Stomach (tissue), 4 donors: ENCODE measurements at regions not wholly inside any gene's neighbourhood (a gene's known extent, or its start where the extent isn't known, plus 50 kb on each side); places are given as distances from the start of the nearest gene placed in this dataset.

Experiments used
- POLR2A ChIP-seq, 4 donors: fragments of 450-650 bp; IDR thresholded peaks; one replicate each; pipeline ENCODE4 v1.6.1; 2016; ENCODE audit warnings: antibody characterized with exemption in 4 of 4, control low read depth in 2 of 4, mild to moderate bottlenecking in 1 of 4, moderate library complexity in 1 of 4
- POLR2AphosphoS5 ChIP-seq, 3 donors: sonication (generic); formaldehyde crosslinking; IDR thresholded peaks; one replicate each; pipeline ENCODE4 v1.6.1; 2016; ENCODE audit warnings: antibody characterized with exemption in 3 of 3
- TF ChIP-seq, protein P1 (sequence below), 7 experiments: fragments of 450-650 bp in 4 of 7; fragments of 200-600 bp in 3 of 7; sonication (generic) in 3 of 7; IDR thresholded peaks; one replicate each; pipeline ENCODE4 v1.5.1; 2016 to 2019; ENCODE audit warnings: antibody characterized with exemption in 7 of 7, control low read depth in 2 of 7, mild to moderate bottlenecking in 1 of 7

DNA sequence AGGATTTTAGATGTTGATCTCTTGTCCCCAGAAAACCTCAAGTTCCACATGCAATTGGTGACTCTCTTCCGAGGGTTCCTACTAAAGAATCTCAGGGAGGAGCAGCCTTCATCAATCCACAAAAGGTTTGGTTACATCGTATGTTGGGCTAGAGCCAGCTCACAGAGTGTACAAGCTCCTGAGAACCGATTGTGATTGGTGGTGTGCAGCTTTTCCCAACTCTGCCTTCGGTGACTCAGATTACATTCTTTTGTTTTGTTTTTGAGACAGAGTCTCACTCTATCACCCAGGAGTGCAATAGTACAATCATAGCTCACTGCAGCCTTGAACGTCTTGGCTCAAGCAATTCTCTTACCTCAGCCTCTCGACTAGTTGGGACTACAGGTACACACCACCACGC is 172.4 kb downstream of the PMP22 start:
- TF ChIP-seq, protein P1, sequence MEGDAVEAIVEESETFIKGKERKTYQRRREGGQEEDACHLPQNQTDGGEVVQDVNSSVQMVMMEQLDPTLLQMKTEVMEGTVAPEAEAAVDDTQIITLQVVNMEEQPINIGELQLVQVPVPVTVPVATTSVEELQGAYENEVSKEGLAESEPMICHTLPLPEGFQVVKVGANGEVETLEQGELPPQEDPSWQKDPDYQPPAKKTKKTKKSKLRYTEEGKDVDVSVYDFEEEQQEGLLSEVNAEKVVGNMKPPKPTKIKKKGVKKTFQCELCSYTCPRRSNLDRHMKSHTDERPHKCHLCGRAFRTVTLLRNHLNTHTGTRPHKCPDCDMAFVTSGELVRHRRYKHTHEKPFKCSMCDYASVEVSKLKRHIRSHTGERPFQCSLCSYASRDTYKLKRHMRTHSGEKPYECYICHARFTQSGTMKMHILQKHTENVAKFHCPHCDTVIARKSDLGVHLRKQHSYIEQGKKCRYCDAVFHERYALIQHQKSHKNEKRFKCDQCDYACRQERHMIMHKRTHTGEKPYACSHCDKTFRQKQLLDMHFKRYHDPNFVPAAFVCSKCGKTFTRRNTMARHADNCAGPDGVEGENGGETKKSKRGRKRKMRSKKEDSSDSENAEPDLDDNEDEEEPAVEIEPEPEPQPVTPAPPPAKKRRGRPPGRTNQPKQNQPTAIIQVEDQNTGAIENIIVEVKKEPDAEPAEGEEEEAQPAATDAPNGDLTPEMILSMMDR (IDR thresholded peaks at IDR 0.05), result no peak
- no peak for TF ChIP-seq POLR2A (IDR thresholded peaks at IDR 0.05)
- no peak for TF ChIP-seq POLR2AphosphoS5 (IDR thresholded peaks at IDR 0.05)
